ENCODE measurements at regions not wholly inside any gene's neighbourhood (a gene's known extent, or its start where the extent isn't known, plus 50 kb on each side); places are given as distances from the start of the nearest gene placed in this dataset.

- Histone ChIP-seq H2AFZ (ENCODE audit: low read depth, low read length) (no peak overlapping the region), H4K20me1 (replicated peaks; ENCODE audit: control insufficient read depth, extremely low read depth, insufficient read depth, low read length) (no peaks in the 10 kb centered on the region), H3K27me3 (ENCODE audit: control insufficient read depth in 2 of 2, insufficient read depth in 2 of 2, low read length in 2 of 2) (no peaks in the 10 kb centered on the region), H3K4me3 (replicated peaks in 1 of 3; ENCODE audit: insufficient read depth in 1 of 3, low read depth in 1 of 3, low read length in 3 of 3) (no peak overlapping the region), H3K9me3 (replicated peaks; ENCODE audit: control insufficient read depth, insufficient read depth, low read length) (no peaks in the 10 kb centered on the region), H3K9me1 (replicated peaks; ENCODE audit: control insufficient read depth, extremely low read depth, insufficient read depth, low read length) (no peaks in the 10 kb centered on the region), H3K36me3 (ENCODE audit: control insufficient read depth in 2 of 2, extremely low read depth in 1 of 2, insufficient read depth in 2 of 2, low read length in 2 of 2) (no peaks in the 10 kb centered on the region), H3K4me1 (ENCODE audit: control insufficient read depth, extremely low read depth, insufficient read depth, low read length) (no peaks in the 10 kb centered on the region), H3K27ac (ENCODE audit: insufficient read depth, low read depth, low read length) (no peak overlapping the region), H3K9ac (replicated peaks; ENCODE audit: extremely low read depth, insufficient read depth, low read length) (no peak overlapping the region), H3K79me2 (ENCODE audit: control insufficient read depth, insufficient read depth, low read length) (no peaks in the 10 kb centered on the region), H3K4me2 (ENCODE audit: insufficient read depth, low read length) (no peak overlapping the region)
- BruUV-seq (replicated peaks) = no TSS peak
- ChIA-PET POLR2A (no interaction called here), CTCF (no interaction called here)
- no peak for DNase-seq (ENCODE audit: low read depth, low spot score)
- TF ChIP-seq CTCF (IDR thresholded peaks at IDR 0.05; ENCODE audit: extremely low read depth in 1 of 2, insufficient read depth in 1 of 2, low read depth in 1 of 2, low read length in 2 of 2) = no peak
- TF ChIP-seq MYC (IDR thresholded peaks at IDR 0.05; ENCODE audit: low read depth, low read length) = no peak
- TF ChIP-seq POLR2A (IDR thresholded peaks at IDR 0.05; ENCODE audit: low read depth, low read length) = no peak
- no peak for TF ChIP-seq MAX (IDR thresholded peaks at IDR 0.05; ENCODE audit: insufficient read depth, insufficient read length)
- no peak for TF ChIP-seq EZH2 (IDR thresholded peaks at IDR 0.05; ENCODE audit: borderline replicate concordance, low read depth, low read length, severe bottlenecking)
- TF ChIP-seq FOS (IDR thresholded peaks at IDR 0.05; ENCODE audit: borderline replicate concordance, insufficient read depth, low read length) = no peak
- no peak for TF ChIP-seq JUN (IDR thresholded peaks at IDR 0.05; ENCODE audit: borderline replicate concordance, insufficient read depth, insufficient read length, low read depth)
- TF ChIP-seq POLR2AphosphoS5 (IDR thresholded peaks at IDR 0.05; ENCODE audit: insufficient read depth, low read depth, low read length) = no peak
- no peak for TF ChIP-seq GATA2 (IDR thresholded peaks at IDR 0.05; ENCODE audit: insufficient read depth, insufficient read length, low read depth, low read length)
- dilution Hi-C loops (cut with MboI; ENCODE audit: extremely low pct_ligation_motif_present, low sequenced_read_pairs) = no loop called here
- intact Hi-C loops (cut with micrococcal nuclease) = no loop called here
- no peak for FAIRE-seq
Measured at GRCh38 chr15:81942655-81943195, 103.1 kb downstream of the MEX3B start.
